ENCODE measurements at regions not wholly inside any gene's neighbourhood (a gene's known extent, or its start where the extent isn't known, plus 50 kb on each side); places are given as distances from the start of the nearest gene placed in this dataset.

DNA sequence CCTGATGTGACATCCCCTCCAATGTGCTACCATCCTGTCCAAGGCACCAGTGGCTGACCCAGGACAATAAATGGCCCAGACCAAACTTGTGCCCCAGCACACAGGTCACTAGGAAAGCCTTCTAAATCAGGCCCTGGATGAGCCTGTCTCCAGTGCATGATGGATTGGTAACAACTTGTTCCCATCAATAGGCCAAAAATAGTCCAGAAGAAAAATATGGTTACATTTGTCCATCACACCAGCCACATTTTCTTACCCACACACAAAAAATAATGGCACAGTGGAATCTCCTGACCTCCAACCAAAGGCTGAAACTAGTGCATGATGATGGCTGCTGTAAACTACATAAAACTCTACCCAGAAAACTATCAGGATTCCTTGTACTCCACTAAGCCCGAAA, 228.4 kb downstream of the SPTSSA start:
- TF ChIP-seq CTCF (IDR thresholded peaks at IDR 0.05) (no peak), POLR2A (IDR thresholded peaks at IDR 0.05) (no peak)

Measured in heart left ventricle (tissue), 13 donors.